Lower leg skin (tissue), 3 donors: ENCODE measurements at regions not wholly inside any gene's neighbourhood (a gene's known extent, or its start where the extent isn't known, plus 50 kb on each side); places are given as distances from the start of the nearest gene placed in this dataset.

Source experiments
- CTCF ChIP-seq, 3 donors: fragments of 450-650 bp; IDR thresholded peaks; one replicate each; pipeline ENCODE4 v1.5.1; 2016; ENCODE audit warnings: antibody characterized with exemption in 3 of 3, mild to moderate bottlenecking in 3 of 3, moderate library complexity in 2 of 3
- POLR2A ChIP-seq, 2 donors: fragments of 450-650 bp; IDR thresholded peaks; one replicate each; pipeline ENCODE4 v1.6.1; 2016 to 2017; ENCODE audit warnings: antibody characterized with exemption in 2 of 2, mild to moderate bottlenecking in 1 of 2, moderate library complexity in 1 of 2

DNA sequence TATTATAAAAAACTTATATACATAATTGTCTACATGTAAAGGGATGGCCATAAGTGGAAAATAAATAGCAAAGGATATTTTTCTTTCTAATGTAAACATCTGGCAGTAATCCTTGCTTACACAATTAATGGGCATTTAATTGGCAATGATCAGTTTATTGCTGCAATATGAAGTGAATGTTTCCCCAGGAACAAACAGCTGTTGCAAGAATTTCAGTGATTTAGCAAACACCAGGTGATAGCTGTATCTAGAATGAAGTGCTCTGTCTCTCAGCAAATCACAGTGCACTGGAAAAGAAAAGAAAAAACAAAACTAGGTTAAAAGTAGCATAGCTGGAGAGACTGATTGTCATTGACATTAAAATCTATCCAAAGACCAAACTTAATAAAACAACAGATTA is 594.5 kb upstream of the ARRDC3 start:
- no peak for TF ChIP-seq CTCF (IDR thresholded peaks at IDR 0.05)
- TF ChIP-seq POLR2A (IDR thresholded peaks at IDR 0.05), result no peak
